Osteocyte (in vitro differentiated cells): ENCODE measurements at regions not wholly inside any gene's neighbourhood (a gene's known extent, or its start where the extent isn't known, plus 50 kb on each side); places are given as distances from the start of the nearest gene placed in this dataset.
"Not testable (repeated sequence)": the region's sequence is repeated elsewhere in the genome, so short reads cannot be mapped to it uniquely, and the experiment has no call there.

Experiments used
- DNase-seq: peaks from one replicate; pipeline ENCODE4 v3.0.0; 2021; ENCODE audit warnings: mixed read lengths; ENCODE audit not compliant: unreplicated experiment; ENCODE audit errors: extremely low spot score
- H3K27ac Mint-ChIP-seq: one replicate; pipeline ENCODE4 v1.8.0; 2021; ENCODE audit warnings: mild to moderate bottlenecking, mixed read lengths; ENCODE audit not compliant: unreplicated experiment
- H3K27me3 Mint-ChIP-seq: one replicate; pipeline ENCODE4 v1.8.0; 2021; ENCODE audit warnings: mixed read lengths; ENCODE audit not compliant: unreplicated experiment
- H3K36me3 Mint-ChIP-seq: one replicate; pipeline ENCODE4 v1.8.0; 2021; ENCODE audit warnings: mixed read lengths; ENCODE audit not compliant: unreplicated experiment
- H3K4me1 Mint-ChIP-seq: one replicate; pipeline ENCODE4 v1.8.0; 2021; ENCODE audit warnings: mixed read lengths; ENCODE audit not compliant: unreplicated experiment
- H3K4me3 Mint-ChIP-seq: one replicate; pipeline ENCODE4 v1.8.0; 2021; ENCODE audit warnings: mild to moderate bottlenecking, moderate library complexity, mixed read lengths; ENCODE audit not compliant: unreplicated experiment
- H3K9me3 Mint-ChIP-seq: one replicate; pipeline ENCODE4 v1.8.0; 2021; ENCODE audit warnings: mixed read lengths; ENCODE audit not compliant: unreplicated experiment
- TF ChIP-seq, protein P1 (sequence below): fragments of 200-600 bp; sonication (generic); IDR thresholded peaks from 2 replicates; pipeline ENCODE4 v1.5.0; 2021; ENCODE audit warnings: antibody characterized with exemption, mild to moderate bottlenecking, moderate library complexity

- no peaks in the 10 kb centered on the region for H3K36me3 Mint-ChIP-seq
- TF ChIP-seq, protein P1, sequence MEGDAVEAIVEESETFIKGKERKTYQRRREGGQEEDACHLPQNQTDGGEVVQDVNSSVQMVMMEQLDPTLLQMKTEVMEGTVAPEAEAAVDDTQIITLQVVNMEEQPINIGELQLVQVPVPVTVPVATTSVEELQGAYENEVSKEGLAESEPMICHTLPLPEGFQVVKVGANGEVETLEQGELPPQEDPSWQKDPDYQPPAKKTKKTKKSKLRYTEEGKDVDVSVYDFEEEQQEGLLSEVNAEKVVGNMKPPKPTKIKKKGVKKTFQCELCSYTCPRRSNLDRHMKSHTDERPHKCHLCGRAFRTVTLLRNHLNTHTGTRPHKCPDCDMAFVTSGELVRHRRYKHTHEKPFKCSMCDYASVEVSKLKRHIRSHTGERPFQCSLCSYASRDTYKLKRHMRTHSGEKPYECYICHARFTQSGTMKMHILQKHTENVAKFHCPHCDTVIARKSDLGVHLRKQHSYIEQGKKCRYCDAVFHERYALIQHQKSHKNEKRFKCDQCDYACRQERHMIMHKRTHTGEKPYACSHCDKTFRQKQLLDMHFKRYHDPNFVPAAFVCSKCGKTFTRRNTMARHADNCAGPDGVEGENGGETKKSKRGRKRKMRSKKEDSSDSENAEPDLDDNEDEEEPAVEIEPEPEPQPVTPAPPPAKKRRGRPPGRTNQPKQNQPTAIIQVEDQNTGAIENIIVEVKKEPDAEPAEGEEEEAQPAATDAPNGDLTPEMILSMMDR = no peak
- no peaks in the 10 kb centered on the region for H3K9me3 Mint-ChIP-seq
- H3K4me1 Mint-ChIP-seq = peaks cover 84% of the 10 kb centered on the region
- H3K27me3 Mint-ChIP-seq = no peaks in the 10 kb centered on the region
- no peak overlapping the region for H3K4me3 Mint-ChIP-seq
- peak overlapping the region; percentile 99 for H3K27ac Mint-ChIP-seq
- no peak for DNase-seq
These were observed 96.9 kb upstream of the SLC25A33 start for GRCh38 chr1:9442278-9442846.

DNA sequence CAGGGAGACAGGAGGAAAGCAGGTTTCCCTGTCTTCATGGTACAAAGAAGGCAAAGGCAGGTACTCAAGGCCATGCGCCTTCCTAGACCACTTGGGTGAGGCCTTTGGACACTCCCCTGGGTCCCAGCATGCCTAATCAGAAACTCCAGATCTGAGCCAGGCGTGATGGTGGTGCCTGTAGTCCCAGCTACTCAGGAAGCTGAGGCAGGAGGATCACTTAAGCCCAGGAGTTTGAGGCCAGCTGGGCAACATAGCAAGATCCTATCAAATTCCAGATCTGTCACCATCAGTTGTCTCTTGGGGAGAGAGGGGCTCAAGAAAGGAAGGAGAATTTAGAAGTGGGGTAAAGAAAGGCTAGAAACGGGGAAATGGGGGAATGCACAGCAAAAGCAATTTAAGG lies 96.3 kb upstream of the SLC25A33 start:
- no peaks in the 10 kb centered on the region for H3K36me3 Mint-ChIP-seq
- H3K9me3 Mint-ChIP-seq = no peaks in the 10 kb centered on the region
- no peaks in the 10 kb centered on the region for H3K27me3 Mint-ChIP-seq
- no peak overlapping the region for H3K4me3 Mint-ChIP-seq
- no peak for DNase-seq
- TF ChIP-seq, protein P1 = no peak
- H3K27ac Mint-ChIP-seq = peak overlapping the region; percentile 99
- peaks cover 85% of the 10 kb centered on the region for H3K4me1 Mint-ChIP-seq

DNA sequence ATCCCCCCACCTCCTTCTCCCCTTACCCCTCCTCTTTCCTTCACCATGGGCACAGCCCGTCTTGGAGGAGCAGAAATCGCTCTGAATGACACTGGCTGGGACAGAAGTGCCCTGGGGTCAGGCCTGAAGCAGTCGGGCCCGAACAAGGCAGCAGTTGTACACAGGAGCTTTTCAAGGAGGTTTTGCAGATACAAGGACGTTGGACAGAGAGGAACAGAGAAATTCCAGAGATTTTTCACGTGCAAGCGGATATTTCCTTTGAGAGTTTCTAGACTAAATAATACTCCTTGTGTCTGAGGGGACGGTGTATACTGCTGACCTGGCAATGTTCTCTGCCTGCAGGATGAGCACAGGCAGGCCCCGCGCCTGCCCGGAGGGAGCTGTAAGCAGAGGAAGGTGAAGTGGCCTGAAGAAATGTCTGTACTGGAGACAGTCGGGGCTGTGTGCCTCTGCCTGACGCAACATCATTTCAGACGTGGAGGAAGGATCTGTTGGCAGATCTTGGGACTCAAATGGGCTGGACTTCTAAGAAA lies 95.3 kb upstream of the SLC25A33 start:
- Mint-ChIP-seq H3K4me1 (peaks cover 85% of the 10 kb centered on the region), H3K9me3 (no peaks in the 10 kb centered on the region), H3K27ac (peak overlapping the region; percentile 99), H3K27me3 (no peaks in the 10 kb centered on the region), H3K4me3 (peak overlapping the region; percentile 49), H3K36me3 (no peaks in the 10 kb centered on the region)
- no peak for DNase-seq
- TF ChIP-seq, protein P1 = no peak

DNA sequence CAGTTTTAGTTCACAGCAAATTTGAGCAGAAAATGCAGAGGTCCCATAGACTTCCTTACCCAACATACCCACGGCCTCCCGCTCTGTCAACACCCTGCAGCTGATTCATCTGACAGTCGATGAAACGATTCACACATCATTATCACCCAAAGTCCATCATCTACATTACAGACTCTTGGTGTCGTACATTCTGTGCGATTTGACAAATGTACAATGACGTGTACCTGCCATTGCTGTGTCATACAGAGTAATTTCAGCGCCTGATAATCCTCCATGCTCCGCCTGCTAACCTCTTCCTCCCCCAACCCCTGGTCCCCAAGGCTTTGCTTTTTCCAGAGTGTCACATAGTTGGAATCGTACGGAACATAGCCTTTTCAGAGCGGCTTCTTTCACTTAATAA lies 94.7 kb upstream of the SLC25A33 start:
- no peak overlapping the region for H3K4me3 Mint-ChIP-seq
- peaks cover 84% of the 10 kb centered on the region for H3K4me1 Mint-ChIP-seq
- H3K9me3 Mint-ChIP-seq = no peaks in the 10 kb centered on the region
- no peak for DNase-seq
- TF ChIP-seq, protein P1 = no peak
- no peaks in the 10 kb centered on the region for H3K27me3 Mint-ChIP-seq
- H3K36me3 Mint-ChIP-seq = no peaks in the 10 kb centered on the region
- peak overlapping the region; percentile 99 for H3K27ac Mint-ChIP-seq

DNA sequence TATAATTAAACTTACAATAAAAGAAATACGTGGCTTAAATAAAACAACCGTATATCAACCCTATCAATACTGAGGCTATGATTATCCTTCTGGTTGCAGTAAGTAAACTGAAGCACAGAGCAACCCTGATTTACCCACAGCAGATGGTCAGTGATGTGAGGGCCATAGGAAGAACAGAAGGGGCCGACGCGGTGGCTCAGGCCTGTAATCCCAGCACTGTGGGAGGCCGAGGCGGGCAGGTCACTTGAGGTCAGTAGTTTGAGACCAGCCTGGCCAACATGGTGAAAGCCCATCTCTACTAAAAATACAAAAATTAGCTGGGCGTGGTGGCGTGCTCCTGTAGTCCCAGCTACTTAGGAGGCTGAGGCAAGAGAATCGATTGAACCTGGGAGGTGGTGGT lies 94.2 kb upstream of the SLC25A33 start:
- not testable (repeated sequence) for H3K36me3 Mint-ChIP-seq, H3K9me3 Mint-ChIP-seq, H3K27me3 Mint-ChIP-seq, DNase-seq, H3K4me3 Mint-ChIP-seq
- peaks cover 86% of the 10 kb centered on the region for H3K4me1 Mint-ChIP-seq
- H3K27ac Mint-ChIP-seq = peak overlapping the region; percentile 99
